HG03045 (cell line): ENCODE measurements at regions not wholly inside any gene's neighbourhood (a gene's known extent, or its start where the extent isn't known, plus 50 kb on each side); places are given as distances from the start of the nearest gene placed in this dataset.
"Not testable (repeated sequence)": the region's sequence is repeated elsewhere in the genome, so short reads cannot be mapped to it uniquely, and the experiment has no call there.

Source experiments
- ATAC-seq: cut with Tn5 transposase; IDR thresholded peaks from one replicate; pipeline ENCODE4 v1.9.1; 2021; ENCODE audit warnings: mild to moderate bottlenecking, moderate library complexity; ENCODE audit not compliant: unreplicated experiment

DNA sequence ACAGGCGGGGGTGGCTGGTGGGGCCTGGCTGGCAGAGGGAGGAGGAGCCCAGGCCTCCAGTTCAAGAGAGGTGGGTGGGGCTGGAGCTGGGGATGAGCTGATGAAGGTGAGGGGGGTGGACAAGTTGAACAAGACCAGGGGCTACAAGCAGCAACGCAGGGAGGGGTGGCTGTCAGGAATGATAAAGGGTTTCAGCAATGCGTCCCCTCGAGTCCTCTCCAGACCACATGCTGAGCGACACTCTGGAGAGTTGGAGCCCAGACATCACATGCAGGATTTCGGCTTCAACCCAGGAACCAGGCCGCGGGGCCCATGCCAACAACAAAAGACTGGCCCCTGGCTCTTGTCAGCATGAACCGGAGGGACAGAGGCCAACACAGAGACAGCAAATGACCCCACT, 480.3 kb downstream of the BRD1 start:
- no peak for ATAC-seq

DNA sequence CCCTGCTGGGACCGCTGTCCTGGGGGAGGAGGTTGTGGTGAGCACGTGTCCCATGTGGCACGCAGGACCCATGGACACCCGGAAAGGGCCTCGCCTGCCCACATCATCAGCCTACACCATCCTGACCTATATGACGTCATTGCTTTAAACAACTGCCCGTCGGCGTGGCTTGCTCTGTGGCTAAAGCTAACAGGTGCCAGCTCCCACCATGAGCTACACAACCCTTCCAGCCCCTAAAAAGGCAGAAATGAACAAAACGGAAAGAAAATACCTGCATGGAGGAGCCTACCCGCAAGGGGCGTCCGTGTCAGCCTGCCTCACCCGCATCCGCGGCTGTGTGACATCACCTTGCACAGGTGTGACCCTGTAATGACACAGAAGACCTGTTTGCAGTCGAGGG, 481.8 kb downstream of the BRD1 start:
- ATAC-seq: no peak

DNA sequence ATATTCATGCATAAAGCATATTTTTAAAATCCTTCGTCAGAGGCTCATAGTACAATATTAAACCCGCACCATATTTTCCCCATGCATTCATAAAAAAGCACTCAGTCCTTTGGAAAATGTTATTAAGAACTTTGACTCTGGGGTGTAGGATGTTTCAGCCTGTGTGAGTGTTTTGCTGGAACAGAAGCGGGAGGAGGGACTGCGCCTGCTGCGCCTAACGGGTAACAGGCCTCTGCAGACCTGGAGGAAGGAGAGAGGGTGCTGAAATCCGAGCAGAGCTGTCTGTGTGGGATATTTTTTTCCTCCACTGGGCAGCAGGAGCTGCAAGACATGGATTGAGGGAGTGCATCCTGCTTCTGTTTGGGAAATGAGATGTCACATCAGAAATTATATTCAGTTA, 483.0 kb downstream of the BRD1 start:
- ATAC-seq: no peak

DNA sequence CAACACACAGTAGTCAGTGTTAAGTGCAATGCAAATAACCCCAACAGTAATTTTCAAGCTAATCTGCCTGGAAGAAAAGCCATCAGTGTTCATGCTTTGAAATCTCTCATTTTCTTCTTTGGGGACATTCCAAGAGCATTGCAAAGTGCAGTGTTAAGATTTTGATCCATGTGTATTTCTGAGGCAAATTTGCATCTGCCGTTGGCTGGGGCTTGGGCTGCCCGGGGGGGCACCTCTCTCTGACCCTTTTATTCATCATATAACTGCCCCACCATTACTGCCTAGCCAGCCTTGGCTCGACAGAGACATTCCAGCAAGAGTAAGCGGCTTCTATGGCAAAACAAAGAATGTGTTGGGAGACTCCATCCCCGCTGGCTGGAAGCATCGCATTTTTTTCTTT, 483.5 kb downstream of the BRD1 start:
- ATAC-seq: no peak

DNA sequence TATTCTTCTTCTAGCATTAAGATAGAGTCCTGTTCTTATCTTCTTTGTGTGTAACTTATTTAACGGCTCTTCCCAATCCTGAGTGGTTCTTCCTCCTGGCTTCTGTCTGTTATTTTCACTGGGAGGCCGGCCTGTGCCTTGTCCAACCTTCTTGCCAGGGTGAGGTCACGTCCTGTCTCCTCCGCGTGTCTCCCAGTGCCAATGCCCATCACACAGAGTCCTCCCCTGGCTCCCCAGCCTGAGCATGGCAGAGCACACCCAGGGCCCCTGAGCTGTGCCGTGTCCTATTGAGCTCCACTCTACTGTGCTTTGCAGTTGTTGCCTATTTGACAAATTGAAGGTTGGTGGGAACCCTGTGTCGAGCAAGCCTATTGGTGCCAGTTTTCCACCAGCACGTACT, 487.3 kb downstream of the BRD1 start:
- no peak for ATAC-seq

DNA sequence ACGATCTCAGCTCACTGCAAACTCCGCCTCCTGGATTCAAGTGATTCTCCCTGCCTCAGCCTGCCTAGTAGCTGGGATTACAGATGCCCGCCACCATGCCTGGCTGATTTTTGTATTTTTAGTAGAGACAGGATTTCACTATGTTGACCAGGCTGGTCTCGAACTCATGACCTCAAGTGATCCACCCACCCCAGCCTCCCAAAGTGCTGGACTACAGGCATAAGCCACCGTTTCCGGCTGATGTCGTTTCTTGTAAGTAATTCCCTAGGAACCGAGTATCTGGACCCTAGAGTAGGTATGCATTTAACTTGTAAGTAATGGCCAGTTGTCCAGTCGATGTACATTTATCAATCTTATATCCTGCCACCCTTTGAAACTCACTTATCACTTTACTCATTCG, 491.2 kb downstream of the BRD1 start:
- not testable (repeated sequence) for ATAC-seq

DNA sequence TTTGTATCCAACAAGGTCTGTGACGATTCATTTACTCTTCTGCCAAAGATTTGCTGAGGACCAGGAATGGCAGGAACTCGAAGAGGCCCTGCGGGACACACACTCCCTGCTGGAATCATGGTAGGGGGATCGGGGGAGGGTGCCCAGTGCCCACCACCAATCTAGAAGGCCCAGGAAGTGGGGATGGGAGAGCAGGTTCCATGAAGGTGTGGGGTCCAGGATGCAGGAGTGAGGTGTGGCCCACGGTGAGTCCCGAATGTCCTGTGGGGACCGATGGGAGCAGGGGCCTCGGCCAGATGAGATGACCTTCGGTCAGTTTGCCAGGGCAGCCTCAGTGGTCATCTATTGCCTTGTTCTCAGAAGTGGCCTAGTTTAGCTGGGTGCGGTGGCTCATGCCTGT, 492.7 kb downstream of the BRD1 start:
- no peak for ATAC-seq

DNA sequence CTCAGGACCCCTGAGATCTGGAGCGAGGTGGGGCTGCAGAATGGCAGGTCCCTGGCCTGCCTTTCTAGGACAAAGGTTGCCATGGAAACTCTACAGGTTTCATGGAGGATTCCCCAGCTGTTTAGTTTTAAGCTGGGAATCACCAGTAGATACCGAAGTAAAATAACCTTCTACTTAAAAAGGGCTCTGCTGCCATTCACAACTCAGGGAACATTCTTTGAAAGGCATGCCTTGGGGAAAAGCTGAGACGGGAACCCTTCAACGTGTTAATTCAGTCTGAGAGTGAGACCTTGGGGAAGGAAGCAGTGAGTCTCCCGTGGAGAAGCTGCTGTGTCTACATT, 493.3 kb downstream of the BRD1 start:
- ATAC-seq: no peak

DNA sequence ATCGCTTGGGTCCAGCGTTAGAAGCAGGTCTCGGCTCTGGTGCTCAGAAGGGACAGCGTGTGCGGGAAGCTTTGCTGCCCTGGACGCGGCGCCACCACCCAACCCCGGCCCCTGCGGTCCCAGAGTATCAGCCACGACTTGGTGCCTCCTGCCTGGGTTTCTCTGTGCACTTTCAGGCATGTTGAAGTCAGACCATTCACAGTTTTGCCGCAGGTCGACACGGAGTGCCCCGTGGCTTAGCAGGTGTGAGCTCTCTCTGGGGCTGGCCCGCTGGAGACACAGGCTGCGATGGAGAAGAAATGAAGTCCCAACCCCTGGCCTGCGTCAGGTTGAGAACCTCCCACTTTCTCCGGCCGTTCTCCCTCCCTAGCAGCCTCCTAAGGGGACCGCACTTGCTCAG, 494.5 kb downstream of the BRD1 start:
- ATAC-seq: no peak

DNA sequence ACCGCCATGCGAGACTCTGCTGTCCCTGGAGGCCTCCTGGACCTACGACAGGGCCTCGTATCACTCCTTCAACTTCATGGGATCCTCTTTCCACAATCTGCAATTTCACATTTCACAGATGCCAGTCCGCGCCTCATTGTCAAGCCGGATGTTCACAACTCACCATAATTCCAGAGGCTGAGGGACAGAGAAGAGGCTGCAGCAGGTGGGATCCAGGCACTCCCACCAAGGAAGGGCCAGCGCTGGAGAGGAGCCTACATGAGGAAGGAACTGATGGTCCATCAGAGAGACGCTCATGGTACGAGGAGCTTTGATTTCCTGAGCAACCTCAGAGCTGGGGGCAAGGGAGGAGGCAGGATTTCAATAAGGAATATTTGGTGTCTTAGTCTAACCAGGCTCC, 495.0 kb downstream of the BRD1 start:
- no peak for ATAC-seq

DNA sequence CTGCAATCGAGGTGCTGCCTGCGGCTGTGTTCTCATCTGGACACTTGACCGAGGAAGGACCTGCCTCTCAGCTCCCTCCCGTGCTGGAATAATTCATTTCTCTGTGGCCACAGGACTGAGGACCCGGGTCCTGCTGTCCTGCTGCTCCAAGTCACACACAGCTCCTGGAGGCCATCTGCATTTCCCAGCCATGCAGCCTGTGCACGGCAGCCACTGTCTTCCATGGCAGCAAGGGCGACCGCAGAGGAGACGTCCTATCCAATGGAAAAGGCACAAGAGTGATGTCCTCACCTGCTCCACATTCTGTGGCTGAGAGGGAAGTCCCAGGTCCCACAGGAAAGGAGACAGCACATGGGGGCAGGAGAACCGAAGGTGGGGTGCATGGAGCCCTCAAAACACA, 495.8 kb downstream of the BRD1 start:
- no peak for ATAC-seq

DNA sequence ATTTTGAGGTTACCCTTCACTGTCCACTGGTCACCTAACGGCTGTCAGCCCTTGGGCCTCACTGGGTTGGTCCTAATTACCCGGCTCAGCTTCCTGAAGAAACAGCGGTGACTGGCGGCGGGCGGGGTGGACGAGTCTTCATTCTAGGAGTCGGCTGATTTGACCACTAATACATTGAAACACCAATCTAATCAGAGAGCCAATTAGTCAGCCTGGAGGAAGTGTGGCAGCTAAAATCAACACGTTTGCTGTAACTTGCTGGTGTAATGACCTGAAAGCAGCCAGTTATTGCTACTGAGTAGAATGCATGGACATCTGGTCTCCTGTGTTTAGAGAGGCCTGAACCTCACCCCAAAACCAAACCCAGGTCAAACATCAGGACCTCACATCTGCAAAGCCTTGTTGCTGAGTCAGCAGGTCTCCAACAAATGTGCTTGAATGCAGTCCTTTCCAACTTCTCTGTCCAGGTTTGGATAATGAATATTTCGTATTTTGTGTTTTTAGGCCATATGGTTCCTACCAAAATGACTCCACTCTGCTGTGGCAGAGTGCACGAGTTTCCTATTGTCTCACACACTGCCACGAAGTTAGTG, 496.4 kb downstream of the BRD1 start:
- ATAC-seq: no peak

DNA sequence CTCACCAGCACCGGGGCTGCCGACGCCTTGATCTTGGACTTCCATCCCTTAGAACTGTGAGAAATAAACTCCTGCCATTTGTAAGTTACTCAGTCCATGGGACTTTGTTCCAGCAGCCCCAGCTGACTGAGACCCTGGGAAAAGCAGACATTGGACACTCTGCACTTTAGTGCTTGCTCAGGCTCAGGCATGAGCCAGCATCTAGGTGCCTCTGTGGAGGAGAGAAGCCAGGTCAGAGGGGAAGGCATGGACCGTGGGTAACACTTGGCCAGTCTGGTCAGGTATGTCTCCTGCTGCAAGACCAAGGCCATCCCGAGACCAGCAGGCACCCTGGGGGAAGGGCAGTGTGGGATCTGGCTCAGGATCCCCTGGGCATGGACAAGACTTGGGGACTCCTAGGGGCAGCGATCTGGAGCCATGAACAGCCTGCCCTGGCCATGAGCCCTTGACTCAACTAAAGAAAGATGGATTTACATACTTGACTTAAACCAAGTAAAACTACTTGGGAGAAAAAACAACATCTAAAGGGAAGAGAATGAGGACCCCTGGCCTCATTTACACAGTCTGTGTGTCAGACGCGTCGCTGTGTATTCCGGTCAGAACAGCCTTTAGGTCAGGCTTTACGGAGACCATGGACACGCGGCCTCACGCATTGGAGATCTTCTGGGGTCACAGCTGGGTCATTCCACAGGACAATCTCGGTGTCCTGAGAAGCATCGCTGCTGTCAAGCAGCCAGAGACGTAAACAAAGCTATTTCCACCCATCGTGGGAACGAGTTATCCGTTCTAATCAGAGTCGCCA, 497.1 kb downstream of the BRD1 start:
- no peak for ATAC-seq

DNA sequence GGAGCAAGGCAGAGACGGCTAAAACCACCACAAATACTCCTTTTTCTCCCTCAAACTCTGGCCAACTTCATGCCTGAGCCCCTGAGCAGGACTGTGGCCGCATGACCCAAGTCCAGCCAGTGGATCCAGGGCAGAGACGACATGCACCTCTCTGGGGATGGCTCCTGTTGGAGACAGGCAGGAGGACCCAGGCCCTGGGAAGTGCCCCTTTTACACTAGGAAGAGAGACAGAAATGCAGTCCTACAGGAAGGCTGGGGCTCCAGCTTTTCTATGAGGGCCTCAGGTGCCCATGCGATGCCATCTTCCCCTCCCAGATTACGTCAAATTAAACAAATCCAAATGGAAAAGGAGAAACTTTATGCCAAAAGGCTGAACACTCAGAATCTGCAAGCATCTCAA, 498.0 kb downstream of the BRD1 start:
- no peak for ATAC-seq

DNA sequence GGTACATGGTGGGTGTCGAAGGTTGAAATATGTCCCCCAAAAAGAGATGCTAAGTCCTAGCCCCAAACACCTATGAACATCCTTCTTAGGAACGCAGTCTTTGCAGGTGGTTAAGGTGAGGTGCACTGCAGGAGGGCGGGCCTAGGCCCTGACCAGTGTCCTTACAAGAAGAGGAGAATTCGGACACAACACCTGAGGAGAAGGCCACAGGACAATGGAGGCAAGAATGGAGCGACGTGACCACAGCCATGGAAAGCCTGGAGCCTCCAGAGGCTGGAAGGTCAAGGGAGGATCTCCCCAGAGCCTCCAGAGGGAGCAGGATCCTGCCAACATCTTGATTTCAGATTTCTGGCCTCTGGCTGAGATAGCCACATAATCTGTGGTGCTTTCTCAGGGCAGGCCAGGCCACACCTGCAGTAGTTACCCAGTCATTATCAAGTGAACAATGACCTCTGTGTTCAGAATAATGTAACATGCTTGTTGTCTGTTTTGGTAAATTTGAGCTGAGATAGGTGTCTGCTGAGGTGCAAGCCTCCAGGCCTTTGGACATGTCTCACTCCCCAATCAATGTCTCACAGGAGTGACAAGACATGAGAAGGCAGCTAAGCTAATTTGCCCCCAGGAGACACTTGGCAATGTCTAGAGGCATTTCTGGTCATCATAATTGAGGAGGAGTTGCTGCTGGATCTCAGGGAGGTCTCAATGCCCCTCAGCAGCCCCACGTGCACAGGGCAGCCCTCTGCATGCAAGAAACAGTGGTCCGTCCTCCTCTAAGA, 498.9 kb downstream of the BRD1 start:
- ATAC-seq: no peak

DNA sequence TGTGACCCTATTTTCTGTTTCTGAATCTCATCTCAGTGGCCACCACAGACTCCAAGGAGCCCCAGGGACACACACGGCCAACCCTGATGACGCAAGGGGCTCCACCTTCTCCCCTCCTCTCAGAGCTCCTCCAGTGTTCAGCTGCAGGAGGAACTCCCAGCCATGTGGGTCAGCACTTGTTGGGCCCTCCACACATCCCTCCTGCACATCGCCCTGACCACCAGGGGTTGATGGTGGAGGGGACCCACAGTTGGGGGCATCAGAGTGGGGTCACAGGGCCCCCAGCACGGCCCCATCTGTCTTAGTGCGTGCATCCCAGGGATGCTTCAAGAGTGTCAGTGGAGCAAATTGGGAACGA, 499.6 kb downstream of the BRD1 start:
- ATAC-seq: no peak

DNA sequence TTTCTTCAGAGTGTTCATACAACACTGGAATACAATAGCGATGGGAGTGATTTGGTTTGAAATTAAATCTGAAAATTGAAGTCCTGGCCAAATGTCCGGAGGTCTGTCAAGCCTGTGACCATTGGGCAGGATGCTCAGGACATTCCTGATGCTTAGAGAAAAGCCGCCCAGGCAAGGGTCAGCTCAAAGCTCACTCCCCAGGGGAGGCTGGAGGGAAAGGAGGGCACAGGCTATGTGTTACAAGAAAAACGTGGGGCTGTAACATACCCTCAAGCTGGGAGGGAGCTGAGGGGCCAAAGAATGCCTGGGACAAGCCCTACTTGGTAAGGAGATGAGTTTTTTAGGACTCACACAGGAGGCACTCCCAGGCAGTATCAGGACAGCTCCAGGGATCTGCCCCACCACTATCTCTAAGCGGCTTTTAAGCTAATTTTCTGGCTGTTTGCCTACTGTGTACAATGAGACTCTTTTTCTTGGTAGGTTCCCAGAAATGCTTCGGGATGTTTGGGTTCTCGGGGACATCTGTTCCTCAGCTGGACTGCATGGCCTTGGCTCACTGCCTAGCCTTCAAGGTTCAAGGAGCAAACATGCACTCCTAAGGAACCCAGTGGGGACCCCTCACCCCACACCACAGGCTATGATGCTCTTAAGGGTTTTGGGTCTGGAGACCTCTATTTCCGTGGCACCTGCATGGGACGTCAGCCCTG, 500.1 kb downstream of the BRD1 start:
- no peak for ATAC-seq

DNA sequence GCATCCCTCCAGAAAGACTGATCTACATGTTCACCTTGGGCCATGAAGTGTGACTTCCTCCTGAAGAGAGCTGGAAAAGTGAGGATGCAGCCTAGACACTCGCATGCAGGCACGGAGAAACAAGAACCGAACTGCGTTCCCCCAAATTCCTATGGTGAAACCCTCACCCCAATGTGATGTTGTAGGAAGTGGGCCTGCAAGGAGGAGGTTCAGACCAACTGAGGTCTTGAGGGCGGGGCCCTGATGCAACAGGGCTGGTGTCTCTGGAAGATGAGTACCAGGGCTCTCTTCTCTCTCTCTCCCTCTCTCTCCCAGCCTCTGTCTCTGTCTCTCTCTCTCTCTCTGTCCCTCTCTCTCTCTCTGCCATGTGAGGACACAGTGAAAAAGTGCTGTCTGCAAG, 501.1 kb downstream of the BRD1 start:
- ATAC-seq: no peak

DNA sequence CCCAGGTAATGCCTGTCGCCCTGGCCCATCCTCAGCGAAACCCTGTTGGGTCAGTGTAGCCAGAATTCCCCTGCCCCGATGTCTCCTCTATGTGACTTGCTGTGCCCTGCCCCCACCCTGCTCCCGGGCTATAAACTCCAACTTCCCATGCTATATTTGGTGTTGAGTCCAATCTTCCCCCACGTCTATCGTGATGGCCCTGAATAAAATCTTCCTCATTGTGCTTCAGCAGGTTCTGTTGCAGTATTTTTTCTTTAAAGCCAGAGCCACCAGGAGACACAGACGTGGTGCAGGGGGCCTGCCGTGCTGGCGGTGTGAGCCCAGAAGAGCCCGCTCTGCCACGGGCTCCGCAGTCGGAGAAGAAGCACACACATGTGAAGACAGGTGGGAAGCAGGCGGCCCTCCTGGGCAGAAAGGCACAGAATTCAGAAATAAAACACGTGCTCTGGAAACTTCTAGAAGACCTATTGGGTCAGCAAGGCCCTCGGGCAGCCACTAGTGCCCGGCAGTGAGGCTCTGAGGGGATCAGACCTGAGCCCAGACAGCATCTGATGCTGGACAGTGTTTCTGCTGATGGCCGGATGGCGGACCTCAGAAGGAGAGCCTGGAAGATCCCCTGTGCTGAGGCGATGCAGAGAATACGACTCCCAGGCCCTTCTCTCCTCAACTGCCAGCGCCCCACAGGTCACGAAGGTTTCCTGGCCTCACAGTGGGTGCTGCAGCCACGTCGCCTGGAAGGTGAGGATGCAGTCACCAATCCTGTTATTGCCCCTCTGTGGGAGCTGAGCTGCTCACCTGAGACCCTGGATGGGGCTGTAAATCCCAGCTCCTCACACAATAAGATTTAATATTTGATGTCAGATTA, 501.9 kb downstream of the BRD1 start:
- no peak for ATAC-seq

DNA sequence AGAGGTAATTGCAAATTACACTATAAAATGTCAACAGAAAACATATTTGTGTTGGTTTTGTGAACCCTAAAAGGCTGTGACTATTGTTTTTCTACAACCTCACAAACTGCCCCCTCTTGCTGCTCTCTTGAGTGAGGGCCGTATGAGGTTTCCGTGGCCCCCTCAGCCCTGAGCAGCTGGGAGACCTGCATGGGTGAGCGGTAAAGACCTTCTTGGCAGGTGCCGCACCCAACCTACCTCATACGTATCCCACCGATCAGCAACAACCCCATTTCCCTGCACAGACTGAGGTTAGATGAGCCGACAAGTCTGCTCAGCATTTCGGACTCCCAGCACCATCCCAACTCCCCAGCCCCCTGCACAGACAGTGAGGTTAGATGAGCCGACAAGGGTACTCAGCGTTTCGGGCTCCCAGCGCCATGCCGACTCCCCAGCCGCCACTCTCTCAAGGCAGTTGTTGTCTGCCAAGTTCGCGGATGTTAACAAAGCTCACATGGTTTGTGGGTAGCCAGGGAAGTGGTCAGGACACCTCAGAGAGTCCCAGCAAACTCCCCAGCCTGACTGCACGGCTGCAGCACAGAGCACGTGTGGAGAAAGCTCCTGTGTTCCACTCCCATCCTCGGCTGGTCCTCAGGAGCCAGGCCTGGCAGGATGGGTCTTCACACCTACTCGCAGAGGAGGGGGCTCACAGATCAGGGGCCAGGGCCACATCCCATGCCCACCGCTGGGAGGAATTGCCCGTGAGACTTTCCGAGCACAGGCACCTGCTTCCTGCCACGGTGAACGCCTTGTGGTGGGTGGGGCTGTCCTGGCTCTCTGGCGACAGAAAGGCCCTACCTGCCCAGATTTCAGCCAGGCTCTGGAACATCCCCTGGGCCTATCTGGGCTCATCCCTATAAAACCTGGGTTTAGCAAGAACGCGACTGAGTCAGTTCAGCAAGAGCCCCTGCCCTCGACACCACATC, 502.9 kb downstream of the BRD1 start:
- ATAC-seq: no peak
